Calu3 (cell line): ENCODE measurements at regions not wholly inside any gene's neighbourhood (a gene's known extent, or its start where the extent isn't known, plus 50 kb on each side); places are given as distances from the start of the nearest gene placed in this dataset.

Experiments used
- BruUV-seq: library from RNA; stranded (reverse); fragments of 400-500 nt; replicated peaks from 2 replicates; lab custom pipeline; 2021; lab: Mats Ljungman, UMichigan
- CTCF ChIA-PET: fragments of 300-600 bp; sonication (Branson Sonifier 250); formaldehyde crosslinking; loops from one replicate; lab custom pipeline; 2022; ENCODE audit warnings: antibody characterized with exemption; lab: Charles Lee
- DNase-seq: peaks from one replicate; pipeline ENCODE4 v3.0.0; 2022
- H3K27ac Mint-ChIP-seq: one replicate; pipeline ENCODE4 v1.8.0; 2022; ENCODE audit warnings: mixed read lengths; ENCODE audit not compliant: unreplicated experiment
- H3K27me3 Mint-ChIP-seq: one replicate; pipeline ENCODE4 v1.8.0; 2022; ENCODE audit warnings: mixed read lengths; ENCODE audit not compliant: unreplicated experiment
- H3K36me3 Mint-ChIP-seq: one replicate; pipeline ENCODE4 v1.8.0; 2022; ENCODE audit warnings: mild to moderate bottlenecking, moderate library complexity, mixed read lengths; ENCODE audit not compliant: insufficient read depth, unreplicated experiment
- H3K4me1 Mint-ChIP-seq: one replicate; pipeline ENCODE4 v1.8.0; 2022; ENCODE audit warnings: mild to moderate bottlenecking, low read depth, mixed read lengths; ENCODE audit not compliant: unreplicated experiment
- H3K4me3 Mint-ChIP-seq: one replicate; pipeline ENCODE4 v1.8.0; 2022; ENCODE audit warnings: mild to moderate bottlenecking, low read depth, moderate library complexity, mixed read lengths; ENCODE audit not compliant: unreplicated experiment
- H3K9me3 Mint-ChIP-seq: one replicate; pipeline ENCODE4 v1.8.0; 2022; ENCODE audit warnings: low read depth, mixed read lengths; ENCODE audit not compliant: unreplicated experiment
- intact Hi-C: fragments of 100-400 bp; cut with micrococcal nuclease; formaldehyde crosslinking; loops from one replicate; pipeline ENCODE4 v1.10.0; 2022; ENCODE audit not compliant: unreplicated experiment
- TF ChIP-seq, protein P1 (sequence below): fragments of 200-600 bp; IDR thresholded peaks from one replicate; pipeline ENCODE4 v1.8.0; 2022; ENCODE audit warnings: antibody characterized with exemption; ENCODE audit not compliant: unreplicated experiment

DNA sequence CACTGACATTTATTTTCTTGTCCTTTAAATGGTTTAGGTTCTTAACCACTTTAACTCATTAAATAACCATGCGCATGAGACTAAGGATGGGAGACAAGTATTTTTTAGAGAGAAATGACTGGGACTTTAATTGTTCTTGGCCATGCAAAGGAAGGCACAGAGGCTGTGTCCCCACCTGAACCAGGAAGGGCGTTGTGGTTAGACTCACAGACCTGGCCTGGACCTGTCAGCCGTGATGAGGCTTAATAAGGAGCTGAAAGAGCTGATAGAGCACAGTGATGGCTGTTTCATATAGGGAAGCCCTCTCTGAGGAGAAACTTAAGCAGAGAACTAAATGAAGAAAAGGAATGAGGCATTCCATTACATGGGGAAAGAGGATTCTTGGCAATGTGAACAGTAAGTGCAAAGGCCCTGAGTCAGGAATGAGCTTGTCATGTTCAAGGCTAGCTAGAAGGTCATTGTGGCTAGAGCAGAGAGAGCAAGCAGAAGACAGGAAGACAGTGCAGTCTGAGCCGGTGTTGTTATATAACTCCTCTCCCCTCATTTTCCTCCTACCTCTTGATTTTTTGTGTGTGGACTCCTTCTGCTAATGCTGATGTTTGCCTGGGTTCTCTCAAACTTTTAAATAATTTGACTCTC lies 74.4 kb upstream of the ANO4 start:
- TF ChIP-seq, protein P1, sequence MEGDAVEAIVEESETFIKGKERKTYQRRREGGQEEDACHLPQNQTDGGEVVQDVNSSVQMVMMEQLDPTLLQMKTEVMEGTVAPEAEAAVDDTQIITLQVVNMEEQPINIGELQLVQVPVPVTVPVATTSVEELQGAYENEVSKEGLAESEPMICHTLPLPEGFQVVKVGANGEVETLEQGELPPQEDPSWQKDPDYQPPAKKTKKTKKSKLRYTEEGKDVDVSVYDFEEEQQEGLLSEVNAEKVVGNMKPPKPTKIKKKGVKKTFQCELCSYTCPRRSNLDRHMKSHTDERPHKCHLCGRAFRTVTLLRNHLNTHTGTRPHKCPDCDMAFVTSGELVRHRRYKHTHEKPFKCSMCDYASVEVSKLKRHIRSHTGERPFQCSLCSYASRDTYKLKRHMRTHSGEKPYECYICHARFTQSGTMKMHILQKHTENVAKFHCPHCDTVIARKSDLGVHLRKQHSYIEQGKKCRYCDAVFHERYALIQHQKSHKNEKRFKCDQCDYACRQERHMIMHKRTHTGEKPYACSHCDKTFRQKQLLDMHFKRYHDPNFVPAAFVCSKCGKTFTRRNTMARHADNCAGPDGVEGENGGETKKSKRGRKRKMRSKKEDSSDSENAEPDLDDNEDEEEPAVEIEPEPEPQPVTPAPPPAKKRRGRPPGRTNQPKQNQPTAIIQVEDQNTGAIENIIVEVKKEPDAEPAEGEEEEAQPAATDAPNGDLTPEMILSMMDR = no peak
- peaks cover 15% of the 10 kb centered on the region for H3K36me3 Mint-ChIP-seq
- DNase-seq = peak; percentile 52
- H3K4me3 Mint-ChIP-seq = no peak overlapping the region
- H3K27ac Mint-ChIP-seq = no peak overlapping the region
- peaks cover 38% of the 10 kb centered on the region for H3K27me3 Mint-ChIP-seq
- CTCF ChIA-PET = interaction anchor here (0.6 to 0.7 kb wide), 3 partner anchors 145 to 407 kb away, joined by 4 to 6 read pairs (median 4); no protein-coding TSS in a partner anchor
- BruUV-seq = no TSS peak
- H3K4me1 Mint-ChIP-seq = peaks cover 20% of the 10 kb centered on the region
- intact Hi-C loops = no loop called here
- H3K9me3 Mint-ChIP-seq = no peaks in the 10 kb centered on the region

- DNase-seq = no peak
- peaks cover 28% of the 10 kb centered on the region for H3K27me3 Mint-ChIP-seq
- intact Hi-C loops = no loop called here
- H3K9me3 Mint-ChIP-seq = no peaks in the 10 kb centered on the region
- H3K4me1 Mint-ChIP-seq = peaks cover 20% of the 10 kb centered on the region
- TF ChIP-seq, protein P1 = no peak
- no TSS peak for BruUV-seq
- CTCF ChIA-PET = no interaction called here
- no peak overlapping the region for H3K4me3 Mint-ChIP-seq
- no peak overlapping the region for H3K27ac Mint-ChIP-seq
- peaks cover 15% of the 10 kb centered on the region for H3K36me3 Mint-ChIP-seq
Observed at GRCh38 chr12:100721169-100721568, 73.4 kb upstream of the ANO4 start.

GRCh38 chr12:100724071-100724470 lies 70.5 kb upstream of the ANO4 start:
- Mint-ChIP-seq H3K9me3 (no peaks in the 10 kb centered on the region), H3K27me3 (no peaks in the 10 kb centered on the region), H3K4me1 (peaks cover 20% of the 10 kb centered on the region), H3K27ac (no peak overlapping the region), H3K36me3 (no peaks in the 10 kb centered on the region), H3K4me3 (no peak overlapping the region)
- TF ChIP-seq, protein P1 = no peak
- intact Hi-C loops = no loop called here
- no peak for DNase-seq
- CTCF ChIA-PET = no interaction called here
- no TSS peak for BruUV-seq

DNA sequence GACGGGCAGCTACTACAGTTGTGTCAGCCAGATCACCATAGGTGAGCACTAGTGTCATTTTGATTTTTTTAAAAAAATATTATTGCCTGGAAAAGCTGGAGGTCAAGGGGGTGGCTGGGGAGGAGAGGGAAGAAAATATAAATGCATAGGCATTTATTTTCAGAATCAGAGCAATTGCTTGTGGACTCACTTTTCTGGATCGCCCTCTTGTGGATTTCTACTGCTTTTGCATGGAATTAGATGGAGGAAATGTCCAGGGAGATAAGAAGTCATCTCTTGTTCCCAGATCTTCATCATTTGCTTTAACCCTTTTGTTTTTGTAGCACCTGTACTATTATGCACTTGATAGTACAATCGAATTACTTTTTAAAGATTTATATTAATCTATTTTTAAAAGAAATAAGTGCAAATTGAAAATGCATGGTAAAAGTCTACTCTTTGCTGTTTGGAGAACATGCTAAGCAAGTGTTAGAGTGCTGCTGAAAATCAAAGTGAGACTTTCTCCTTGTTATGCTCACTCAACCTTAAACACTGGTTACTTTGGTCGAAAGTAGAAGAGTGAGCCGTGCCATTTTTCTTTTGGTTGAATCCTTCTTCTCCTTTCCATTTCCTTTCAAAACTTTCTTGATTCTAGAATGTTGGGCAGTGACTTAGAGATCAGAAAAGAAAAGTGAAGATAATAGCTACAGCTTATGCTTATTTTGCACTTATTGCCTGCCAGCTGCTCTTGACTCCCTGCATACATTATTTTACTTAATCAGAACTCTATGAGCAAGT lies 60.6 kb upstream of the ANO4 start:
- Mint-ChIP-seq H3K27me3 (no peaks in the 10 kb centered on the region), H3K4me3 (no peak overlapping the region), H3K9me3 (no peaks in the 10 kb centered on the region), H3K4me1 (no peaks in the 10 kb centered on the region), H3K27ac (no peak overlapping the region), H3K36me3 (no peaks in the 10 kb centered on the region)
- TF ChIP-seq, protein P1 = peak; percentile 24
- no TSS peak for BruUV-seq
- intact Hi-C loops = loop anchor here (1.0 to 5.0 kb wide), 4 partner anchors 65 to 386 kb away; partner anchors contain the start of gene GAS2L3
- CTCF ChIA-PET = interaction anchor here (0.8 kb wide), 1 partner anchor 47 kb away, joined by 3 read pairs; no protein-coding TSS in a partner anchor
- peak; percentile 25 for DNase-seq
